ENCODE measurements at regions not wholly inside any gene's neighbourhood (a gene's known extent, or its start where the extent isn't known, plus 50 kb on each side); places are given as distances from the start of the nearest gene placed in this dataset.

- TF ChIP-seq POLR2A (IDR thresholded peaks at IDR 0.05) (no peak), CTCF (IDR thresholded peaks at IDR 0.05) (no peak)
- DNase-seq = no peak
- Histone ChIP-seq H3K9me3 (no peaks in the 10 kb centered on the region), H3K27me3 (no peaks in the 10 kb centered on the region), H3K36me3 (no peaks in the 10 kb centered on the region), H3K4me3 (no peak overlapping the region), H3K4me1 (peaks cover 0 to 19% (median 0%) of the 10 kb centered on the region in 3 donors), H3K27ac (no peak overlapping the region)
- WGBS, 2 donors = 57 to 77% methylated on average over 4 to 5 of the region's 6 CpGs
- intact Hi-C loops (cut with DNase I) = no loop called here
These were observed 90.6 kb upstream of the ST6GAL2 start for GRCh38 chr2:106976548-106976947.

- Histone ChIP-seq H3K27ac (no peak overlapping the region), H3K9me3 (no peaks in the 10 kb centered on the region), H3K36me3 (no peaks in the 10 kb centered on the region), H3K4me1 (peaks cover 0 to 19% (median 0%) of the 10 kb centered on the region in 3 donors), H3K4me3 (no peak overlapping the region), H3K27me3 (no peaks in the 10 kb centered on the region)
- intact Hi-C loops (cut with DNase I) = no loop called here
- no peak for TF ChIP-seq CTCF (IDR thresholded peaks at IDR 0.05)
- TF ChIP-seq POLR2A (IDR thresholded peaks at IDR 0.05) = no peak
- 32 to 36% methylated on average over 3 of the region's 3 CpGs for WGBS, 2 donors
- DNase-seq = no peak
These were observed 91.8 kb upstream of the ST6GAL2 start for GRCh38 chr2:106977717-106978116.

- 92 to 95% methylated on average over 13 of the region's 13 CpGs for WGBS, 2 donors
- intact Hi-C loops (cut with DNase I) = no loop called here
- no peak for DNase-seq
These were observed 92.7 kb upstream of the ST6GAL2 start for GRCh38 chr2:106978647-106979046.

GRCh38 chr2:106981491-106981890 is 95.5 kb upstream of the ST6GAL2 start:
- no peak for DNase-seq
- Histone ChIP-seq H3K27ac (no peak overlapping the region), H3K4me1 (peaks cover 0 to 16% (median 0%) of the 10 kb centered on the region in 3 donors), H3K9me3 (no peaks in the 10 kb centered on the region), H3K4me3 (no peak overlapping the region), H3K36me3 (no peaks in the 10 kb centered on the region), H3K27me3 (no peaks in the 10 kb centered on the region)
- TF ChIP-seq CTCF (IDR thresholded peaks at IDR 0.05) = no peak
- no peak for TF ChIP-seq POLR2A (IDR thresholded peaks at IDR 0.05)
- WGBS, 2 donors = 86 to 88% methylated on average over 1 of the region's 1 CpG
- intact Hi-C loops (cut with DNase I) = no loop called here

More at GRCh38 chr2:106978647-106979046, 92.7 kb upstream of the ST6GAL2 start:
- H3K9me3 ChIP-seq = no peaks in the 10 kb centered on the region
- H3K27ac ChIP-seq = no peak overlapping the region
- no peaks in the 10 kb centered on the region for H3K27me3 ChIP-seq
- no peaks in the 10 kb centered on the region for H3K36me3 ChIP-seq
- H3K4me3 ChIP-seq = no peak overlapping the region
- H3K4me1 ChIP-seq = peaks cover 0 to 19% (median 0%) of the 10 kb centered on the region in 3 donors
- TF ChIP-seq CTCF (IDR thresholded peaks at IDR 0.05) (no peak), POLR2A (IDR thresholded peaks at IDR 0.05) (no peak)

GRCh38 chr2:106982350-106982749 is 96.4 kb upstream of the ST6GAL2 start:
- no peaks in the 10 kb centered on the region for H3K36me3 ChIP-seq
- intact Hi-C loops (cut with DNase I) = no loop called here
- DNase-seq = no peak
- H3K4me3 ChIP-seq = no peak overlapping the region
- 52 to 53% methylated on average over 1 of the region's 1 CpG for WGBS, 2 donors
- TF ChIP-seq CTCF (IDR thresholded peaks at IDR 0.05) = no peak
- TF ChIP-seq POLR2A (IDR thresholded peaks at IDR 0.05) = no peak
- H3K4me1 ChIP-seq = peaks cover 0 to 7% (median 0%) of the 10 kb centered on the region in 3 donors
- no peaks in the 10 kb centered on the region for H3K27me3 ChIP-seq
- no peak overlapping the region for H3K27ac ChIP-seq
- H3K9me3 ChIP-seq = no peaks in the 10 kb centered on the region

Measured in esophagus squamous epithelium (tissue), 5 donors.